HepG2 (cell line): ENCODE measurements at regions not wholly inside any gene's neighbourhood (a gene's known extent, or its start where the extent isn't known, plus 50 kb on each side); places are given as distances from the start of the nearest gene placed in this dataset.

Experiments used
- ATAC-seq: fragments of 200-7000 bp; cut with Tn5 transposase; 3 replicates; pipeline ENCODE4 v1.9.1; 2020; ENCODE audit warnings: mild to moderate bottlenecking, moderate library complexity
- BruUV-seq: library from RNA; stranded (reverse); fragments of 400-500 nt; replicated peaks from 2 replicates; lab custom pipeline; 2021; lab: Mats Ljungman, UMichigan
- CTCF ChIA-PET: fragments of 300-600 bp; formaldehyde crosslinking; extraction: SDS; loops from one replicate; lab custom pipeline; 2021; ENCODE audit warnings: low total read pairs, inconsistent platforms, low intra/inter-chr PET ratio; lab: Yijun Ruan, JAX
- POLR2A ChIA-PET: fragments of 350-600 bp; sonication (Branson Sonifier 250); formaldehyde crosslinking; loops from one replicate; lab custom pipeline; 2020; ENCODE audit warnings: antibody characterized with exemption, inconsistent platforms; lab: Yijun Ruan, JAX
- DNase-seq: peaks from one replicate; pipeline ENCODE4 v3.0.0-alpha.2; 2015; ENCODE audit warnings: low spot score
- FAIRE-seq: peaks from 3 replicates; lab custom pipeline; 2011; peaks lifted over from hg19 to GRCh38; lab: Jason Lieb, UNC
- H2AFZ ChIP-seq: one replicate; pipeline ENCODE4 v1.6.1; 2011; ENCODE audit warnings: low read length, inconsistent platforms
- H3K27ac ChIP-seq: fragments of 300-600 bp; 3 replicates; pipeline ENCODE4 v1.8.0; 2011; ENCODE audit warnings: mixed run types, mild to moderate bottlenecking, mixed read lengths, low read length, inconsistent platforms; ENCODE audit not compliant: insufficient read depth; ENCODE audit errors: extremely low read length
- H3K27me3 ChIP-seq, 2 experiments: fragments of 200-600 bp in 1 of 2; 2 replicates in 1 of 2; 3 replicates in 1 of 2; pipeline versions ENCODE4 v1.6.0 to v1.8.0; 2011; ENCODE audit warnings: low read length in 2 of 2, mild to moderate bottlenecking in 2 of 2, moderate library complexity in 2 of 2, inconsistent platforms in 1 of 2; ENCODE audit not compliant: insufficient read depth in 2 of 2, control insufficient read depth in 1 of 2
- H3K36me3 ChIP-seq, 2 experiments: fragments of 200-600 bp in 1 of 2; replicated peaks in 1 of 2; 2 replicates in 1 of 2; 3 replicates in 1 of 2; pipeline versions ENCODE4 v1.5.1 to v1.8.0; 2011; ENCODE audit warnings: low read length in 2 of 2, inconsistent platforms in 1 of 2; ENCODE audit not compliant: insufficient read depth in 2 of 2, control insufficient read depth in 1 of 2
- H3K4me1 ChIP-seq: 2 replicates; pipeline ENCODE4 v1.5.1; 2012; ENCODE audit warnings: low read length, inconsistent platforms; ENCODE audit not compliant: insufficient read depth
- H3K4me2 ChIP-seq: 2 replicates; pipeline ENCODE4 v1.6.0; 2011; ENCODE audit warnings: low read depth, low read length, inconsistent platforms
- H3K4me3 ChIP-seq, 3 experiments: fragments of 200-600 bp in 1 of 3; sonication (generic), shearing (Covaris generic) in 1 of 3; replicated peaks in 1 of 3; 2 replicates each; pipeline ENCODE4 v1.5.1; 2011 to 2016; ENCODE audit warnings: low read length in 3 of 3, inconsistent platforms in 2 of 3, low read depth in 2 of 3, mild to moderate bottlenecking in 2 of 3, control low read depth in 1 of 3, mixed read lengths in 1 of 3; ENCODE audit not compliant: insufficient read depth in 1 of 3
- H3K79me2 ChIP-seq: one replicate; pipeline ENCODE4 v1.6.1; 2011; ENCODE audit warnings: low read length, inconsistent platforms; ENCODE audit not compliant: insufficient read depth
- H3K9ac ChIP-seq: 2 replicates; pipeline ENCODE4 v1.6.0; 2011; ENCODE audit warnings: mild to moderate bottlenecking, low read depth, low read length, inconsistent platforms; ENCODE audit not compliant: insufficient read depth
- H3K9me3 ChIP-seq: 2 replicates; pipeline ENCODE4 v1.5.1; 2012; ENCODE audit warnings: mild to moderate bottlenecking, low read length
- H4K20me1 ChIP-seq: 2 replicates; pipeline ENCODE4 v1.6.0; 2011; ENCODE audit warnings: inconsistent platforms, mild to moderate bottlenecking, low read length, moderate library complexity; ENCODE audit not compliant: insufficient read depth
- ATAD3A ChIP-seq: sonication (generic); formaldehyde crosslinking; IDR thresholded peaks from 2 replicates; pipeline ENCODE4 v1.4.0; 2020; ENCODE audit warnings: missing genetic modification reagents
- ATF7 ChIP-seq, 2 experiments: fragments of 450-650 bp in 1 of 2; sonication (generic) in 1 of 2; formaldehyde crosslinking in 1 of 2; IDR thresholded peaks; 2 replicates each; pipeline versions ENCODE4 v1.4.0 to v1.6.1; 2016 to 2020; ENCODE audit warnings: antibody characterized with exemption in 1 of 2, mild to moderate bottlenecking in 1 of 2, missing genetic modification reagents in 1 of 2
- IKZF4 ChIP-seq: sonication (generic); formaldehyde crosslinking; IDR thresholded peaks from 2 replicates; pipeline ENCODE4 v1.5.1; 2020; ENCODE audit warnings: borderline replicate concordance, mild to moderate bottlenecking, low read depth, missing genetic modification reagents; ENCODE audit errors: not compliant biosample characterization
- WGBS: methylation state at CpG from one replicate; pipeline ENCODE4 v1.1.6; 2017; ENCODE audit warnings: low lambda C conversion rate; 5-methylcytosine and 5-hydroxymethylcytosine counted together
- in situ Hi-C: cut with HindIII; loops from 2 replicates; pipeline ENCODE4 v1.10.0; 2017; ENCODE audit warnings: low pct_unique_long_range_greater_than_20kb; ENCODE audit not compliant: extremely low pct_ligation_motif_present
- intact Hi-C: fragments of 100-400 bp; cut with micrococcal nuclease; formaldehyde crosslinking; loops from one replicate; pipeline ENCODE4 v1.10.0; 2022; ENCODE audit not compliant: unreplicated experiment
- TF ChIP-seq, protein P1 (sequence below): IDR thresholded peaks from 2 replicates; pipeline ENCODE4 v1.6.1; 2016

DNA sequence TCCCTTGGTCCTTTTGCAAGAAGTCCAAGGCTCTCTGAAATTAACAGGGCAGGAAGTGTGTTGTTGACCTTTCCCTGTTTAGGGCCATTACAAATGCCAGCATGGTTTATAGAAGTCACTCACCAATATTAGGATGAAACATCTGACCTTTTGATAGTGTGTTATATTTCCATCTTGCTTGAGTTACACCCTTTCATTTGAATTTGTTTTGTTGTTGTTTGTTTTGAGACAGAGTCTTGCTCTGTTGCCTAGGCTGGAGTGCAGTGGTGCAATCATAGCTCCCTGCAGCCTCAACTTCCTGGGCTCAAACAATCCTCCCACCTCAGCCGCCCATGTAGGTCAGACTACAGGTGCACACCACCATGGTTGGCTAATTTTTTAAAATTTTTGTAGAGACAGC is 241.1 kb upstream of the USP9Y start:
- H3K4me3 ChIP-seq = no peak overlapping the region
- H2AFZ ChIP-seq = no peak overlapping the region
- no peaks in the 10 kb centered on the region for H3K27me3 ChIP-seq
- 100% methylated on average over 1 of the region's 1 CpG for WGBS
- no peaks in the 10 kb centered on the region for H3K4me1 ChIP-seq
- no peak for DNase-seq
- TF ChIP-seq ATAD3A (CRISPR knock-in tag) = no peak
- TF ChIP-seq IKZF4 (CRISPR knock-in tag) = no peak
- intact Hi-C loops (no loop called here), in situ Hi-C loops (no loop called here)
- H3K36me3 ChIP-seq = no peaks in the 10 kb centered on the region
- no peak overlapping the region for H3K4me2 ChIP-seq
- no peaks in the 10 kb centered on the region for H4K20me1 ChIP-seq
- H3K9me3 ChIP-seq = no peaks in the 10 kb centered on the region
- ChIA-PET CTCF (no interaction called here), POLR2A (no interaction called here)
- no peak for FAIRE-seq
- no peak overlapping the region for H3K27ac ChIP-seq
- no peak overlapping the region for H3K9ac ChIP-seq
- BruUV-seq = no TSS peak
- H3K79me2 ChIP-seq = no peaks in the 10 kb centered on the region
- no peak for ATAC-seq

DNA sequence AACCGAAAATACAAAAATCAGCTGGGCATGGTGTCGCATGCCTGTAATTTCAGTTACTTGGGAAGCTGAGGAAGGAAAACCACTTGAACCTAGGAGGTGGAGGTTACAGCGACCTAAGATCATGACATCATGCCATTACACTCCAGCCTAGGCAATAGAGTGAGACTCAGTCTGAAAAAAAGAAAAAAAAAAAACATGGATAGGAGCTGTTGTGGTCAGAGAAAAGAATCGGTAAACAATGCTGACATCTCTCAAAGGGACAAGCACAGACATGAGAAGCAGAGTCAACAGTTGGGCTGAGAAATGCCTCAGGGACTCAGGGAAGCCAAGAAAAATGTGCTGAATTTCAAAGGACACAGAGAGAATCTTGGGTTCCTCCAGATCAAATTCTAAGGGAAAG is 236.9 kb upstream of the USP9Y start:
- Histone ChIP-seq H3K9me3 (no peaks in the 10 kb centered on the region), H3K9ac (no peak overlapping the region), H3K4me2 (no peak overlapping the region), H4K20me1 (no peaks in the 10 kb centered on the region), H3K27ac (no peak overlapping the region), H3K36me3 (no peaks in the 10 kb centered on the region), H3K79me2 (no peaks in the 10 kb centered on the region), H3K4me3 (no peak overlapping the region)
- DNase-seq (no peak), FAIRE-seq (no peak), ATAC-seq (no peak)
- in situ Hi-C loops (no loop called here), intact Hi-C loops (no loop called here)
- POLR2A ChIA-PET = no interaction called here
- 60% methylated on average over 3 of the region's 4 CpGs for WGBS
- no TSS peak for BruUV-seq
- TF ChIP-seq ATF7 (IDR thresholded peaks at IDR 0.05) (0 out of 2 replicates have a peak, but pooled peaks have one; percentile 51), ATF7 (CRISPR knock-in tag; IDR thresholded peaks at IDR 0.05) (no peak)
- TF ChIP-seq, protein P1, sequence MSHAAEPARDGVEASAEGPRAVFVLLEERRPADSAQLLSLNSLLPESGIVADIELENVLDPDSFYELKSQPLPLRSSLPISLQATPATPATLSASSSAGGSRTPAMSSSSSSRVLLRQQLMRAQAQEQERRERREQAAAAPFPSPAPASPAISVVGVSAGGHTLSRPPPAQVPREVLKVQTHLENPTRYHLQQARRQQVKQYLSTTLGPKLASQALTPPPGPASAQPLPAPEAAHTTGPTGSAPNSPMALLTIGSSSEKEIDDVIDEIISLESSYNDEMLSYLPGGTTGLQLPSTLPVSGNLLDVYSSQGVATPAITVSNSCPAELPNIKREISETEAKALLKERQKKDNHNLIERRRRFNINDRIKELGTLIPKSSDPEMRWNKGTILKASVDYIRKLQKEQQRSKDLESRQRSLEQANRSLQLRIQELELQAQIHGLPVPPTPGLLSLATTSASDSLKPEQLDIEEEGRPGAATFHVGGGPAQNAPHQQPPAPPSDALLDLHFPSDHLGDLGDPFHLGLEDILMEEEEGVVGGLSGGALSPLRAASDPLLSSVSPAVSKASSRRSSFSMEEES (CRISPR knock-in tag) = no peak
- TF ChIP-seq, all 625 proteins: peak for 1
- CTCF ChIA-PET = no interaction called here
- H3K27me3 ChIP-seq = no peaks in the 10 kb centered on the region
- no peak overlapping the region for H2AFZ ChIP-seq
- no peaks in the 10 kb centered on the region for H3K4me1 ChIP-seq
